Body of pancreas (tissue), 4 donors: ENCODE measurements at regions not wholly inside any gene's neighbourhood (a gene's known extent, or its start where the extent isn't known, plus 50 kb on each side); places are given as distances from the start of the nearest gene placed in this dataset.

Experiments used
- POLR2A ChIP-seq, 3 donors: fragments of 450-650 bp; IDR thresholded peaks; one replicate each; pipeline ENCODE4 v1.6.1; 2016; ENCODE audit warnings: antibody characterized with exemption in 3 of 3, mild to moderate bottlenecking in 2 of 3
- TF ChIP-seq, protein P1 (sequence below), 7 experiments: fragments of 450-650 bp in 4 of 7; fragments of 200-600 bp in 3 of 7; sonication (generic) in 3 of 7; IDR thresholded peaks; one replicate each; pipeline ENCODE4 v1.5.1; 2016 to 2019; ENCODE audit warnings: antibody characterized with exemption in 7 of 7

- no peak for TF ChIP-seq POLR2A (IDR thresholded peaks at IDR 0.05)
- TF ChIP-seq, protein P1, sequence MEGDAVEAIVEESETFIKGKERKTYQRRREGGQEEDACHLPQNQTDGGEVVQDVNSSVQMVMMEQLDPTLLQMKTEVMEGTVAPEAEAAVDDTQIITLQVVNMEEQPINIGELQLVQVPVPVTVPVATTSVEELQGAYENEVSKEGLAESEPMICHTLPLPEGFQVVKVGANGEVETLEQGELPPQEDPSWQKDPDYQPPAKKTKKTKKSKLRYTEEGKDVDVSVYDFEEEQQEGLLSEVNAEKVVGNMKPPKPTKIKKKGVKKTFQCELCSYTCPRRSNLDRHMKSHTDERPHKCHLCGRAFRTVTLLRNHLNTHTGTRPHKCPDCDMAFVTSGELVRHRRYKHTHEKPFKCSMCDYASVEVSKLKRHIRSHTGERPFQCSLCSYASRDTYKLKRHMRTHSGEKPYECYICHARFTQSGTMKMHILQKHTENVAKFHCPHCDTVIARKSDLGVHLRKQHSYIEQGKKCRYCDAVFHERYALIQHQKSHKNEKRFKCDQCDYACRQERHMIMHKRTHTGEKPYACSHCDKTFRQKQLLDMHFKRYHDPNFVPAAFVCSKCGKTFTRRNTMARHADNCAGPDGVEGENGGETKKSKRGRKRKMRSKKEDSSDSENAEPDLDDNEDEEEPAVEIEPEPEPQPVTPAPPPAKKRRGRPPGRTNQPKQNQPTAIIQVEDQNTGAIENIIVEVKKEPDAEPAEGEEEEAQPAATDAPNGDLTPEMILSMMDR (IDR thresholded peaks at IDR 0.05): no peak
These were observed 328.0 kb upstream of the CDIN1 start for GRCh38 chr15:36251450-36251849.
